Fibroblast of skin of right biceps (primary cell): ENCODE measurements at regions not wholly inside any gene's neighbourhood (a gene's known extent, or its start where the extent isn't known, plus 50 kb on each side); places are given as distances from the start of the nearest gene placed in this dataset.

ENCODE experiments used
- DNase-seq: peaks from one replicate; pipeline ENCODE4 v3.0.0-alpha.2; 2013

- no peak for DNase-seq
These were observed 50.4 kb upstream of the NEO1 start for GRCh38 chr15:73001840-73002239.

DNA sequence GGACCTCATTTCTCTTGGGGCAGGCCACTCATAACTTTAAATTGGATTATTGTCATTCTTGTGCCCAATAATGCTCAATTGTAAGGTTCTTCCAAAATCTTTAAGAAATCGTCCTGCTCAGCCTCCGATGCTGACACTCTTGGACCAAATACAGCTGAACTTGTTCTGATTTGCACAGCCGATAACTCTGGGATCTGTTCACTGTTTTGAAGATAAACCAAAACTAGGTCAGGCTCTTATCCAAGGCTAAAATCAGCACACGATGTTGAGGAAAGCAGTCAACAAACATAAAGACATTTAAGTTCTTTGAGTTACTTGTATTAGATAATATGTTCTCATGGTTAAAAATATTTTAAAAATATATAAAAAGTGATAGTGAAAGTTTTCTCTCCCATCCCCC, 52.0 kb upstream of the NEO1 start:
- DNase-seq: no peak

DNA sequence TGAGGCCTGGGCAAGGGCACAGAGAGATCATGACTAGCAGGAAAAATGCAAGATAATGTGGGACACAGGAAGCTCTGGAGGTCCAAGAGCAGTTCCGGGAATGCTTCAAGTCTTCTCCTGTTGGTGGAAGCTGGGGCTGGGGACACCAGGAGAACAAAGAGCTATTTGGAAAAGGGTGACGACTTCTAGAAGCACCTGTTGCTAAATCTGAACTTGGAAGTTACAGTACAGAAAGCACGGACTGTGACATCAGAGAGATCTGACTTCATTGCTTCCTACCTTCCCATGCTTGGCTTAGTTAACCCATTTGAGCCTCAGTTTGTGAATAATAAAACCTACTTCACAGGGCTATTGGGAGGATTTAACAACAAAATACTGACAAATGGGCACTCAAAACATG, 52.7 kb upstream of the NEO1 start:
- DNase-seq: no peak

DNA sequence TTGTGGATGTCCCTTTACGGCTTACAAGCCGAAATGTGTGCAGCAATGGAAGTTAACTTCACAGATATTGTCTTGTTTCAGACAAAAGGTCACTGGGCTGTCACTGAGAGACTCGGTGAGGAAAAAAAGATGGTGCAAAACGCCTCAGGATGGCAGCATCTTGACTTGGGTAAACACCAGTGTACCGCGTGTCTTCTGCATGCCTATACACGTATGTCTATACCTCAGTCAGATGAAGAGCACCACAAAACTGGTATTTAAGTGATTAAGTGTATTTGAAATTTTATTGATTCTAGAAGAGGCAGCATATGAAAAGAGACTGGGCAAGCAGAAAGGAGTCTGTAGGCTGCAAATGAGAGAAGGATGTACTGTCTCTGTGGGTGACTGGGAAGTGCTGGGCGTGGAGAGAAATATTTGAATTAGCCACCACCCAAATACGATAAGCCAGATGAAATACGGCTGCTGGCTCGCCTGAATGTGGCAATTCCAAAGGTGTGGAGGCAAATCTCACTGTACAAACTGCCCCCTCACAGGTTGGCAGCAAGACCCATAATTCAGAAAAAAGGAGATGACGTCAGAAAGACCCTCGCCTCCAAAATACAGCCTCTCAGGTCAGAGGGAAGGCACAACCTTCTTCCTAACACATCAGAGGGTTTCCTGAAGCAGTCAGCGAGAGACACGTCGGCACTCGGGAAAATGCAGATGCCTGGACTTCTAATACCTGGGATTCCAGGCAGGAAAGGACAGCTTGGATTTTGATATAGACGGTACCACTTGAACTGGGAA, 53.4 kb upstream of the NEO1 start:
- no peak for DNase-seq

DNA sequence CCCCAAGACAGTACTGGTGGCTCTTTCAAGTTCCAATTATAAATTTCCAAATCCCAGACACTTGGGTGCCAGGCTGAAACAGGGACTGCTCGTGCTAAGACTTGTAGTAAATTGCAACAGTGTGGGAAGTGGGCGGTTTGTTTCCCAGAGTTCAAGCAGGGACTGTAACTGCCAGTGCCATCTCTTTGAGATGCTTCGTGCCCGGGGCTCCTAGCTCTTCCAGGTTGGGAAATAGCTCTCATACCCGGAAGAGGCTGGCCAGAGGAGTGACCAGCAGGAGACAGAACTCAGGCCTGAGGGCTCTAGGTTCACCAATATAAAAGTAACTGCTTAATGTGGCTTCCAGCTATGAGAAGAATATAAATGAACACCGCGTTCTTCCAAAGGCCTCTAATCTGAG, 54.0 kb upstream of the NEO1 start:
- DNase-seq: no peak

- no peak for DNase-seq
These were observed 56.4 kb upstream of the NEO1 start for GRCh38 chr15:72995849-72996248.

DNA sequence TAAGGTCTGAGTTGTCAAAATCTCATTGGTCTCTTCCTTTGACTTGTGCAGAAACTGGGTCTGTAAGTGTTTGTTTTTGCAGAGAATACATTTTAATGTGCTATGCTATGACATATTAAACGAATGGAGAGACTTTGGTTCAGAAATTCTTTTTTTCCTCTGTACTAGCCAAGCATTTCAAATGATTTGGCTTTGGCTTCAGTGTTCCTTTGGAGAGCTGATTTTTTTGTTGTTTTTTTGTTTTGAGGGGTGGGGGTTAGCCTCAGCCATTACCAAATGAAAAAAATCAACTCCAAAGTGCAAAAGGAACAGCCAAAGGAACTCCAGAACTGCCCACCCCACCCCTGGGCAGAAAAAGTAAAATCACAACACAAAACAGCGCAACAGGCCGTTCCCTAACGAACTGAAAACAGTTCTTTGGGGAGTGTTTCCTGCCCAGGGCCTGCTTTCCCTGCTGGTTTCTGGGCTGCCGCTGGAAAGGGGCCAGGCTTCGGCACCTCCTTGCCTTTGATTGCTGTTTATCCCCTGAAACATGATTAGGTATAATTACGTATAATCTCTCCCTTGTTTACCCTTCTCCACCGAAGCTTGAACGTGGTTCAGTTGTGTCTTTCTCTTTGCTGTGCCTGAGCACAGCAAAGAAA, 57.6 kb upstream of the NEO1 start:
- no peak for DNase-seq

GRCh38 chr15:72992841-72993252, 59.4 kb upstream of the NEO1 start:
- DNase-seq: peak; percentile 22

DNA sequence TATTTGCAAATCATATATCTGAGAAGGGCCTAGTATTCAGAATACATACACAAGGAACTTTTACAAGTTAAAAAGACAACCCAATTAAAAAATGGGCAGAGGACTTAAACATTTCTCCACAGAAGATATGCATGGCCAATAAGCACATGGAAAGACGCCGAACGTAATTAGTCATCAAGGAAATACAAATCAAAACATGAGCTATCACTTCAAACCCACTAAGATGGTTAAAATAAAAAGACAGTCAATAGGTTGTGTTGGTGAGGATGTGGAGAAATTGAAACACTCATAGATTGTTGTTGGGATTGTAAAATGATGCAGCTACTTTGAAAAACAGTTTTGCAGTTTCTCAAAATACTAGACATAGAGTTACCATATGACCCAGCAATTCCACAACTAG, 61.2 kb upstream of the NEO1 start:
- DNase-seq: peak; percentile 54

DNA sequence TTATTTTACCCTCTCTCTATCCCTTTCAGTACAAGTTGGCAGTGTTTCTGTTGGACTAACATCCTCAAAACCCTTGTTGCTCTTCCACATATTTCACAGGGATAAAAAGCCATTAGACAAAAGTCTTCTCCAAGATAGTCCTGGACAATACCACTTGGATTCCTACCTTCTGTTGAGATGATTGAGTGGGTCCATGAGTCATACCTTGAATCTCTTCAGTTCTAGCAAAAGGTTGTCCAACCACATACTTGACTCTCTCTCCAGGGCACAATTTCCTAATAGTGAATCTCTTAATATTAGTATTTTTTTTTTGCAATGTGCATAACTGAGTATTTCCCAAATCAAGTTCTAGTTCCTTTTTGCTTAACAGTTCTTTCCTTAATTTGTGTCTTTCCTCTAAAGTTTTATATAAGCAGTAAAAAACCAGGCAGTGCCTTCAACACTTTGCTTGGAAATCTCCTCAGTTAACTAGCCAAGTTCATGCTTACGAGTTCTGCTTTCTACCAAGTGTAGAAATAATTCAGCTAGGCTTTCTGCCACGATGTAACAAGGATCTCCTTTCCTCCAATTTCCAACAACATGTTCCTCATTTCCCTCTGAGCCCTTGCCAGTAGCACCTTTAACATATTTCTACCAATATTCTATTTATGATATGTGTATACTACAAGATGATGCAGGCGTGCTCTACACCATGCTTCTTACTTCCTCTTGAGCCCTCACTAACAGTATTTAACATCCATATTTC, 68.3 kb upstream of the NEO1 start:
- peak; percentile 54 for DNase-seq

DNA sequence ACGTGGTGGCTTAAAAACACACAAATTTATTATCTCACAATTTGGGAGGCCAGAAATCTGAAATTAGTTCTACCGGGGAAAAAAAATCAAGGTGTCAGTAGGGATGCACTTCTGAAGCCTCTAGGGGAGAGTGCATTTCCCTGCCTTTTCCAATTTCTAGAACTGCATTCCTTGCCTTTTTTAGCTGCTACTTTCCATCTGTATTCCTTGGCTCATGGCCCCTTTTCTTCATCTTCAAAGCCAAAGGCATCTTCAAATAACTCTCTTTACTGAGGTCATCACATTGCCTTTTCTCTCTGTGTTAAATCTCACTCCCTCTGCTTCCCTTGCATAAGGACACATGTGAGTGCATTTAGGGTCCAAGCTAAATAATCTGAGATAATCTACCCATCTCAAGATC, 69.5 kb upstream of the NEO1 start:
- peak; percentile 58 for DNase-seq

GRCh38 chr15:72980661-72981060, 71.6 kb upstream of the NEO1 start:
- no peak for DNase-seq

GRCh38 chr15:72979791-72980190, 72.5 kb upstream of the NEO1 start:
- DNase-seq: no peak

- DNase-seq: no peak
These were observed 73.0 kb upstream of the NEO1 start for GRCh38 chr15:72979308-72979707.

- no peak for DNase-seq
These were observed 74.0 kb upstream of the NEO1 start for GRCh38 chr15:72978223-72978622.

- DNase-seq: no peak
These were observed 79.9 kb upstream of the NEO1 start for GRCh38 chr15:72972362-72972761.

DNA sequence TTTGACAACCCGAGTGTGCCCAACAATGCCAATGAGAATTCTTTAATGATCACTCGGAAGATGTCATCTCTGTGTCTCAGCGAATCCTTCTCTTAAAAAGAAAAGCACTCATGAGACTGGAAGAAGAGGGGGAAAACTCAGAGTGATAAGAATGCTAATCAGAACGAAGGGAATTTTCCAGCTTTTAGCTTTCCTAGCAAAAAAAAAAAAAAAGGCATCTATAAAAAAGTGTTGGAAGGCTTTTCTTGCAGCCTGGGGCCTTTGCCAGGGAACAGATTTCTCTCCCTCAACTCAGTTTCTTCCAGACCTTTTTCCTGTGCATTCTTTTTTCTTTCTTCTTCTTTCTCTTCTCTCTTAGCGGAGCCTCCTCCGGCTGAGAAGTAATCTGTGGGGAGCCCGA, 80.5 kb upstream of the NEO1 start:
- no peak for DNase-seq

GRCh38 chr15:72970933-72971760, 81.1 kb upstream of the NEO1 start:
- no peak for DNase-seq

GRCh38 chr15:72968531-72968922, 83.7 kb upstream of the NEO1 start:
- DNase-seq: no peak

GRCh38 chr15:72967811-72968530, 84.3 kb upstream of the NEO1 start:
- DNase-seq: no peak

DNA sequence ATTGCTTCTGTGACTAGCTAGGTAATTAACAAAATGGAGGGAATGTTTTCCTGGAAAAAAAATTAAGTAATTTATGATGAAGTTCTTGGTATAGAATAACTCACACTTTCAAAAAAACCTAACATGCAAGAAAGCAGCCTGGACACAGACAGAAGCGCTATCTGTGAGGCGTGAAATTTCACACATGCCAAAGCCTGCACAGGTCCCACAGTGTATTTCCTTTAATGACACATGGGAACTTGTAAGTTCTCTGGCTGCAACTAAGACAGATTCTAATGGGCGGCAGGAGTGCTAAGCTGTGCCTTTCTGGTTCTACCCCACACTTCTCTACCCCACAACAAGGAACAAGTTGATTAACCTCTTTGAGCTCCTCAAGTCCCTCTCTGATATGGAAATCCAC, 84.9 kb upstream of the NEO1 start:
- no peak for DNase-seq

- no peak for DNase-seq
These were observed 85.6 kb upstream of the NEO1 start for GRCh38 chr15:72966641-72967040.
